Stimulated activated CD8-positive, alpha-beta memory T cell treated with anti-CD3 and anti-CD28 coated beads, Interleukin-7, amount 100 ng/mL, for 24 hours (primary cell): ENCODE measurements at regions not wholly inside any gene's neighbourhood (a gene's known extent, or its start where the extent isn't known, plus 50 kb on each side); places are given as distances from the start of the nearest gene placed in this dataset.
"Not testable (repeated sequence)": the region's sequence is repeated elsewhere in the genome, so short reads cannot be mapped to it uniquely, and the experiment has no call there.

Experiments
- DNase-seq: peaks from one replicate; pipeline ENCODE4 v3.0.0-alpha.2; 2020; ENCODE audit warnings: low read depth

GRCh38 chr9:41839786-41840185 lies 289.4 kb downstream of the CNTNAP3B start:
- DNase-seq: not testable (repeated sequence)

GRCh38 chr9:41838953-41839352 lies 290.3 kb downstream of the CNTNAP3B start:
- DNase-seq: not testable (repeated sequence)

- DNase-seq: not testable (repeated sequence)
Measured at GRCh38 chr9:41838562-41838851, 290.7 kb downstream of the CNTNAP3B start.

GRCh38 chr9:41837684-41838561 lies 291.3 kb downstream of the CNTNAP3B start:
- DNase-seq: not testable (repeated sequence)

GRCh38 chr9:41833108-41833507 lies 296.1 kb downstream of the CNTNAP3B start:
- not testable (repeated sequence) for DNase-seq

GRCh38 chr9:41824723-41825122 lies 304.5 kb downstream of the CNTNAP3B start:
- DNase-seq: not testable (repeated sequence)

GRCh38 chr9:41802706-41803105 lies 326.5 kb downstream of the CNTNAP3B start:
- DNase-seq: not testable (repeated sequence)

- DNase-seq: not testable (repeated sequence)
Measured at GRCh38 chr9:41798684-41799083, 330.5 kb downstream of the CNTNAP3B start.

- DNase-seq: not testable (repeated sequence)
Measured at GRCh38 chr9:41790719-41791363, 338.4 kb downstream of the CNTNAP3B start.

GRCh38 chr9:41790007-41790406 lies 339.2 kb downstream of the CNTNAP3B start:
- not testable (repeated sequence) for DNase-seq

- not testable (repeated sequence) for DNase-seq
Measured at GRCh38 chr9:41789387-41789786, 339.8 kb downstream of the CNTNAP3B start.

- not testable (repeated sequence) for DNase-seq
Measured at GRCh38 chr9:41787951-41788350, 341.3 kb downstream of the CNTNAP3B start.

GRCh38 chr9:41787270-41787669 lies 342.0 kb downstream of the CNTNAP3B start:
- DNase-seq: not testable (repeated sequence)

- not testable (repeated sequence) for DNase-seq
Measured at GRCh38 chr9:41784006-41784405, 345.2 kb downstream of the CNTNAP3B start.

- DNase-seq: not testable (repeated sequence)
Measured at GRCh38 chr9:41783070-41783810, 346.0 kb downstream of the CNTNAP3B start.

- not testable (repeated sequence) for DNase-seq
Measured at GRCh38 chr9:41781899-41782298, 347.3 kb downstream of the CNTNAP3B start.

GRCh38 chr9:41779897-41780406 lies 349.3 kb downstream of the CNTNAP3B start:
- DNase-seq: not testable (repeated sequence)

- not testable (repeated sequence) for DNase-seq
Measured at GRCh38 chr9:41779192-41779591, 350.0 kb downstream of the CNTNAP3B start.

GRCh38 chr9:41778535-41779071 lies 350.6 kb downstream of the CNTNAP3B start:
- DNase-seq: not testable (repeated sequence)

GRCh38 chr9:41777536-41777935 lies 351.7 kb downstream of the CNTNAP3B start:
- DNase-seq: not testable (repeated sequence)

- DNase-seq: not testable (repeated sequence)
Measured at GRCh38 chr9:41772541-41772940, 356.7 kb downstream of the CNTNAP3B start.

GRCh38 chr9:41771693-41772092 lies 357.5 kb downstream of the CNTNAP3B start:
- DNase-seq: not testable (repeated sequence)
